NB4 (cell line): ENCODE measurements at regions not wholly inside any gene's neighbourhood (a gene's known extent, or its start where the extent isn't known, plus 50 kb on each side); places are given as distances from the start of the nearest gene placed in this dataset.

Experiments used
- DNase-seq: peaks from one replicate; pipeline ENCODE4 v3.0.0; 2010; ENCODE audit warnings: low read depth
- H3K4me3 ChIP-seq: one replicate; pipeline ENCODE4 v1.5.1; 2011; ENCODE audit warnings: mild to moderate bottlenecking, low read depth, low read length, moderate library complexity
- CTCF ChIP-seq: IDR thresholded peaks from one replicate; pipeline ENCODE4 v1.5.1; 2012; ENCODE audit warnings: low read depth, low read length
- MAX ChIP-seq: IDR thresholded peaks from 2 replicates; pipeline ENCODE4 v1.6.1; 2011; ENCODE audit warnings: low read depth, low read length
- MYC ChIP-seq: IDR thresholded peaks from 2 replicates; pipeline ENCODE4 v1.6.1; 2011; ENCODE audit warnings: low read depth, low read length
- POLR2A ChIP-seq: IDR thresholded peaks from 2 replicates; pipeline ENCODE4 v1.6.1; 2011; ENCODE audit warnings: mild to moderate bottlenecking; ENCODE audit not compliant: insufficient read length; ENCODE audit errors: extremely low read depth

GRCh38 chr11:35065566-35065965, 73.4 kb upstream of the CD44 start:
- no peak for DNase-seq
- TF ChIP-seq MYC (no peak), CTCF (no peak), MAX (no peak), POLR2A (no peak)
- H3K4me3 ChIP-seq: no peak overlapping the region

- no peak overlapping the region for H3K4me3 ChIP-seq
- TF ChIP-seq POLR2A: no peak
- no peak for TF ChIP-seq MAX
- no peak for TF ChIP-seq CTCF
- no peak for TF ChIP-seq MYC
- DNase-seq: peak; percentile 26
Observed at GRCh38 chr11:35066030-35066429, 72.9 kb upstream of the CD44 start.

GRCh38 chr11:35066783-35067423, 72.1 kb upstream of the CD44 start:
- peak; percentile 71 for DNase-seq
- H3K4me3 ChIP-seq: no peak overlapping the region
- no peak for TF ChIP-seq MAX
- TF ChIP-seq CTCF: no peak
- no peak for TF ChIP-seq MYC
- no peak for TF ChIP-seq POLR2A

GRCh38 chr11:35071722-35072121, 67.2 kb upstream of the CD44 start:
- TF ChIP-seq CTCF: no peak
- TF ChIP-seq MAX: no peak
- TF ChIP-seq POLR2A: no peak
- no peak for TF ChIP-seq MYC
- no peak overlapping the region for H3K4me3 ChIP-seq
- DNase-seq: no peak

- DNase-seq: peak; percentile 56
- H3K4me3 ChIP-seq: no peak overlapping the region
- no peak for TF ChIP-seq MAX
- TF ChIP-seq MYC: no peak
Observed at GRCh38 chr11:35073691-35074419, 65.1 kb upstream of the CD44 start.
